Activated gamma-delta T cell treated with Interleukin-2 at 50 U/mL for 16 hours (primary cell): ENCODE measurements at regions not wholly inside any gene's neighbourhood (a gene's known extent, or its start where the extent isn't known, plus 50 kb on each side); places are given as distances from the start of the nearest gene placed in this dataset.
A peak's percentile ranks its signal among the peaks of the same experiment; 100 is the strongest.
"Not testable (repeated sequence)": the region's sequence is repeated elsewhere in the genome, so short reads cannot be mapped to it uniquely, and the experiment has no call there.

ENCODE experiments used
- DNase-seq: peaks from one replicate; pipeline ENCODE4 v3.0.0-alpha.2; 2020

DNA sequence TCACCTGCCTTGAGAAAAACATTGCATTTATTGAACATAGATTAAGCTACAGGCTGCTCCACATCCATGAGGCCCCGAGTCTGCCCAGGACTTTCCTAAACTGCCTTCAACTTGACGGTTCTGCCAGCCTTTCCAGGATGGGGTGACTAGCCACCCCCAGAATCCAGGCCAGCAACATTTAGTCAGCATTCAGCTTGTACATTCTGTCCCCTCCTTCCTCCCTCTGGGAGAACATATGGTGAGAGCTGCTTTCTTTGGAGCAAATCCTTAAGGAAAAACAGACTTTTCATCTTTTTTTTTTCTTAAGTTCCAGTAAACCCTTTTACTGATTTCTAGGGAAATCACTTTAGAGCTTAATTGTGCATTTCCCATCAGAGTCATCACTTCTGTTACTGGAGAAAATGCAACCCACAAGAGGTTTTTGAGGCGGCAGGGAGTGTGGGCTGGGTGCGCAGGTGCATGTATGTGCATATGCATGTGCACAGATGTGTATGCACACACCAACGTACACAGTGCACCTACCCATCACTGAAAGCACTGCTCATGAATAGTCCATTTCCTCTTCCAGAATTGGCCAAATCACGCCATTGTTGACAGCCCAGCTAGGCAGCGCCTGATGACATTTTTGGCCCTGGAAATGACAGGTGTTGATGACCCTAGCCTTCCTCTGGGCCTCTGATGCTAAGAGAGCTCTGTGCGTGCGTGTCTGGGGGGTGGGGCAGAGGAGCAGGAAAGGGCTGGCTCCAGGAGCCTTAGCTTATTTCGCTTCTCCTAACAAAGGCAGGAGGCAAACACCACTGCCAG is 145.6 kb downstream of the HSD17B3 start:
- no peak for DNase-seq

DNA sequence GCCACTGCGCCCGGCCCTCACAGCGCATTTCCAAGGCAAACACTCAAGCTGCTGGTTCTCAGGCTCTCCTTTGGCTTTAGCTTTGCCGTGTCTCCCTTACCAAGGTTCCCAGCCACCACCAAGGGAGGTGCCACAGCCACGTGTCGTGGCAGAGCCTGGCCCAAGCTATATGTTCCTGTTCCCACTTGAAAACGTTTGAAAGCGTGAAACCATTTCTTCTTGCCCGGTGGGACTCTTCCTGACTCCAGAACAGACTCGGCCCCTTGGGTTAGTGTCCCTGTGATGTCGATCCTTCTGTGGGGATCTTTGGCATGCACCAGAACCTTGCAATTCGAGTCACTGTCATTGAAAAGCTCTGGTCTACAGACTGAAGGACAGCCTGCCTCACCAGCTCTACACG is 147.9 kb downstream of the HSD17B3 start:
- DNase-seq = no peak

DNA sequence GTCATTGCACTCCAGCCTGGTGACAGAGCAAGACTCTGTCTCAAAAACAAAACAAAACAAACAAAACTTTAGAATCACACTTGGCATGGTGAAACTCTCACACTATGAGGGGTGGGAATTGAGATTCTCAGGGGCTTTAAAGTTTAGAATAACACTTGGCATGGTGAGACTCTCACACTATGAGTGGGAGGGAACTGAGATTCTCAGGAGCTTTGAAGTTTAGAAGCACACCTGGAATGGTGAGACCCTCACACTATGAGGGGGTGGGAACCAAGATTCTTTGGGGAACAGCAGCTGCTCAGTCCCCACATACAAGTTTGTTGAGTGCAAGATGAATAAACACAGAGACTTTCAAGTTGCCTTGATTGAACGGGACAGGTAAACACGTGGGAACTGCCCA is 149.4 kb downstream of the HSD17B3 start:
- no peak for DNase-seq

DNA sequence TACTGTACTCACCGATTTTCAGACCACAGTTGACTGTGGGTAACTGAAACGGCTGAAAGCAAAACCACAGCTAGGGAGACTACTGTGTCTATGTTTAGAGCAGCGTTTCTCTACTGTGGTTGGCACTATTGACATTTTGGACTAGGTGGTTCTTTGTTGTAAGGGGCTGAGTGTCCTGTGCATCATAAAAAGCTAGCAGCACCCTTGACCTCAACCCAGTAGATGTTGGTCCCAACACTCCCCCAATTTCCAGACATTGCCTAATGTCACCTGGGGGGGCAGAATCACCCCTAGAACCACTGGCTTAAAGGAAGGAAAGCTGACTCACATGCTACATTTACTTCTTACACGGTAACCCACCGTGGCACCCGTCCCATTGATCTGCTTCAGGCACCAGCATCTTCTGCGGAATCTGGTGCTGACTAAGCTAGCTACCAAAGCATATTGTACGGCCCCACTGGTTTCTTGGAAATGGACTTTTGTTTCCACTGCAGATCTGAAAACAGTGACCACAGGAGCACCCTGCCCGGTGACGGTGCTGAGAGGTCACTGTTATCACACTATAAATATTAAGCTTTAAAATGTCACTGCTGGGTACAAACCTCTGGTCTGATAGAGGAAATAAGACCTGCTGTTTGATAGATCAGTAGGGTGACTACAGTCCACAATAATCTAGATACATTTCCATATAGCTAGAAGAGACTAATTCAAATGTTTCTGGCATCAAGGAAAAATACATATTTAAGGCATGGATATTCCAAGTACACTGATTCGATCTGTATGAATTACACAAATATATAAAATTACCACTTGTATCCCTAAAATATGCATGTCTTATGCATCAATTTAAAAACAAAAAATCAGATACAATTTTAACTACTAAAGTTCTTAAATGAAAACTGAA is 151.4 kb downstream of the HSD17B3 start:
- DNase-seq = peak; percentile 49

DNA sequence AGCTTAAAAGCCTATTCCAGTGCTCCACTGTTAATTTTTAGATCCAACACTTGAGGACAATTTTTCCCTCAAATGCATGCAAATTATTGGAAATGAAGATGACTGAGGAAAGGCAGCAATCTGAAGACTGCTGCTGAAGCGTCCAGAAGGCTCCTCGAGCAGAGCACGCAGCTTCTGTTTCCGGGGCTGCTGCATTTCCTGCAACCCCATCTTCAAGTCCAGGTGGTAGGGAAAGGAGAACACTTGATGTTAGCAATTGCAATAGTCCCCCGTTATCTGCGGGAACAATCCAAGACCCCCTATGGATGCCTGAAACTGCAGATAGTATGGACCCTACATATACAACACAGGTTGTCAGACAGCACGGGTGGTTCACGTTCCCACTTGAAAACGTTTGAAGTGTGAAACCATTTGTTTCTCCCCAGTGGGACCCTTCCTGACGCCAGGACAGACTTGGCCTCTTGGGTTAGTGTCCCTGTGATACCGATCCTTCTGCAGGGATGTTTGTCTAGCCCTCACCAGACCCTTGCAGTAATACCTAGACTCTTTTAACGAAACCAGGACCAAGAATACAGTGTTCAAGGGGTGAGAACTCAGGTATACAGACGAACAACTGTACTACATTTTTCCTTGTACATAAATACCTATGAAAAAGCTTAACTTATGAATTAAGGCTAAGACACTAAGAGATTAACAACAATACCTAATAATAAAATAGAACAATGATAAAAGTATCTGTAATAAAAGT is 152.3 kb downstream of the HSD17B3 start:
- no peak for DNase-seq

DNA sequence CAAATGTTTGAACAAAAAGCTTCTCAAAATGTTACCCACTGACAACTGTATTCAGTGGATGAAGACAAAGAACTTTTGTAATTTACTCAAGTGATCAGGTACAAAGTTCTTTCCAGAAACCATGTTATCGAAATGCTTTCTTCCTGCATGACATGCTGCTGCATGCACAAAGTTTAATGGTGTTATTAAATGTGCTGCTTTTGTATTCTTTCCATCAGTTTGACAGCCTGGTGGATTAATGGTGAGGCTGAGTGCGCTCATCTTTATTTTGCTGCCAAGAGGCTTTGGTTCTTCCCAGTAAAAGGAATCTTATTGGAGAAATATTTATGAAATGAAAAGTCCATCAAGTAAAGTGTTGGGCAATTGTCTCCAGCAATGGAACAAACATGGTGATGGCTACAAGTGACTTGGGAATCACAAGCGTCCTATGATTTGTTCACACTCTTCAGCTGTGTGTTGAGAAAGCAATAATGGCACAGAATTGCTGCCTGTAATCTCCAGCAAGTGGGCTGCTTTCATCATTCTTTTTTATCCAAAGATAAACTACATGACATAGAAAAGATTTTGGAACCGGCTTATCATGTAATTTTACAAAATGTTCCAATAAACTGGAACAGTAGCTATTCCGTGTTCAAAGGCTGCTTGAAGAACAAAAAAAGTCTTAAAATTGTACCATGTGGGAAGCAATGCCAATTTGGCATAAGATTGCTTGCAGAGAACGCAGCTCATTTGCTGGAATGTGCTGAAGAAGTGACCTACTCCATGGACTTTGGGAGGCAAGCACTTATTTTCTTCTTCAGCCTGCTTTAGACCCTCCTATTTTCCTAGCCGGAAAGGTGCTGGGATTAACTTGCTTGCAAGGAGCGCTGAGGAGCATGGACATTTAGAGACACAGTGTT is 153.1 kb downstream of the HSD17B3 start:
- DNase-seq = no peak

DNA sequence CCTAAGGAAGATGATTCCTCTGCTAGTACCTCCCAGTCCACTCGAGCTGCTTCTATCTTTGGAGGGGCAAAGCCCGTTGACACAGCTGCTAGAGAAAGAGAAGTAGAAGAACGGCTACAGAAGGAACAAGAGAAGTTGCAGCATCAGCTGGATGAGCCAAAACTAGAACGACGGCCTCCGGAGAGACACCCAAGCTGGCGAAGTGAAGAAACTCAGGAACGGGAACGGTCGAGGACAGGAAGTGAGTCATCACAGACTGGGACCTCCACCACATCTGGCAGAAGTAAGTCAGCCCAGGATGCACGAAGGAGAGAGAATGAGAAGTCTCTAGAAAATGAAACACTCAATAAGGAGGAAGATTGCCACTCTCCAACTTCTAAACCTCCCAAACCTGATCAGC is 154.9 kb downstream of the HSD17B3 start:
- not testable (repeated sequence) for DNase-seq

DNA sequence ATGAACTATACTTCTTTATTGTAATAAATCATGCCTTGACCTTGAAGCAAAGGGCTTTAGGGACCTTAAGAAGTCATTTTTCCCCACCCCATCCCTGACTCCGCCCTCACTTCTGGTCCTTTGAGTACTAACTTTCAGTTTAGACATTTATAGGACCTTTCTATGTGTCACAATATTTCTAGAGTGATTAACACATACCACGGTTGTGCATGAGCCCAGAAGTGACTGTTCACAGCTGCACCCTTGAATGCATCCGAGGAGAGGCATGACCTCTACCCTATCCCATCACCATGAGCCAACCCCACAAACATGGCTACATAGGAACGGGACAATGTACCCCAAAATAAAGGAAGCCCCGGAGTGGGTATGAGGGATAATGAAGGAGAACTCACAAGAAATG is 160.3 kb downstream of the HSD17B3 start:
- DNase-seq = no peak

DNA sequence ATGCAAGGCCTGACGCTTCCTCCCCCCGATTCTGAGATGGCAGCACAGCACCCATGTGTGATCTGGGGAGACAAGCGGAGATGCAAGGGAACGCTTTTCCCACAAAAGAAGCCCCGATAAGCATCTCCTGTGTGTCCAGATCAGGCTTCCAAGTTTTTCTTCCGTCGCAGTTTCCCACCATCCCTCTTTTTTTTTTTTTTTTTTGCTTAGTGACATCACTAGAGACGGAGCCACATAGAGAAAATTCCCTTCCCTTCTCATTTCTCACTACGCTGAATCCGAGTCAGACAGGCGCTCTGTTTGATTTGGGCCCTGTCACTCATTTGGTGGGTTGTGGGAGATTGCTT is 160.9 kb downstream of the HSD17B3 start:
- no peak for DNase-seq

DNA sequence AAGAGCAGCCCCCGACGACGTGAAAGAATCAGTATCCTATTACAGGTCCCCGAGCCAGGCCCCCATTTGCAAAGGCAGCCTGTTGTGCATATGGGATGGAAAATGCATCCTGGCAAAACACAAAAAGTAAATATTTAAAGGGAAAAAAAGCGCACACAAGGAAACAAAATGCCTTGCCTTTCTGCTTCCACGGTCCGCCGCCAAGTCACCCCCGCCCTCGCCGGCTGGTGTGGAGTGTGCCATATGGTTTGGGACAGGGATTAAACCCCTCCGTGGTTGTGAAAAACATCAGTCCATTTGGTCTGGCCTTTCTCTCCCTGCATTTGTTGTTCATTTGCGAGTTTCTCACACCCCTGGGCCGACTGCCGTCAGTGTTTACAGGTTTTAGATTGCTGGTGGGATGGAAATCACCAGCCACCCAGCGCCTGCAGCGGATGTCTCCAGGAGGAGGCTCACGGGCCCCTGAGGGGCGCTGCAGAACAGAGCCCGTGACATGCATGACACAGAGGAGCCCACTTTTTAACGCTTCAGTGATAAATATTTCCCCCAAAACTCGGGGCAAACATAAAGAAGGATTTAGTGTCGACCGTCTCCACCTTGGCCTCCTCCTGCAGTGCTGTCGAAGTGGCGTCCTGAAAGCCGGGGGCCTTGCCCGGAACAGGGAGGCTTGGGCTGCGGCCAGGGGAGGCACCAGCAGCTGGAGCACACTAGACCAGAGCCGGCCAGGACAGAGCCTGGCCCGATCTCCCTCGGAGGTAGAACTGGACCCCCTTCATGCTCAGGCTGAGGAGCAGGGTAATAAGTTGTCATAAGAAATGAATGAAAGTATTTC is 161.5 kb downstream of the HSD17B3 start:
- DNase-seq = no peak

DNA sequence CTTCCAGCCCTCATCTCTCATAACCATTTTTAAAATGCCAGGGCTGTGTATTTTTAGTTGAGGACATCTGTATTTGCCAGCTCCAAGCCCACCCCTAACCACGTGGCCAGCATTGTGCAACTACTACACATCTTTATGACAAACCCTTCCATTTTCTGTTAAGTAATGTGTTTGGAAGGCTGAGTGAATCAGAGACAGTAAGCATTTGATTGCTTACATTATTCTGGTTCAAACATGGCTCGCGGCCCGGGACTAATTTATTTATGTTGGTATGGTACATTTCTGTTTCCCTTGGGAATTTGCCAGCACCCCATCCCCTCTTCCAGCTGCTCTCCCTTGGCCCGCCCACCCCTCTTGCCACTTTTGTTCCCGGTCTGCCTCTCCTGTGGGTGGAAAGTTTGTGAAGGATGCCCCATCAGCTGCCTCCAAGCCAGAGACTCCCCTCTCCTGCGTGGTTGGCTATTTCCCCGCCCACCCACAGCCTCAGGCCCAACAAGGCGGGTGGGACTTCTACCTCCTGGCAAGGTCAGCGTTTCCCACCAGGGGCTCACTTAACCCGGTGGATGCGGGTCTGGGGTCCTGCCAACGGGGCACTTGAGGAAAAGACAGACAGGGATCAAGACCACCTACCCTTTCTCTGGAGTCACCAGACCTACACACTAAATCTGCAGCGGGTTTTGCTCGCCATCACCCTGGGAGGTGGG is 162.2 kb downstream of the HSD17B3 start:
- DNase-seq = no peak

DNA sequence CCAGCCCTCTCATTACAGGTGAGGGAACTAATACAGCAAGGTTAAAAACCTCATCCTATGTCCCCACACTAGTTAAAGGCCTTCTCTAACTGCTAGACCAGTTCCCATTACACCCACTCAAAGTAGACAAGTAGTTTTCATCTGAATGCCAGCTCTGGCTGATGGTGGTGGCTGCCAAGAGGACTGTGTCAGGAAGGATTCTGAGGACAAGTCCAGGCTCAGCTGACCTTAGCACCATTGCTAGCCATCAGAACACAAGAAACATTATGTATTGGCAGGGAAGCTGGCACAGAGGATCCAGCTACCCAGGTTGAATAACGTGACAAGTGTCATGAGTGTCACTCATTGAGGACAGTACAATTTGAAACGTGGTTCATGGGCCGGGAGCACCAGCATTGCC is 163.4 kb downstream of the HSD17B3 start:
- no peak for DNase-seq

DNA sequence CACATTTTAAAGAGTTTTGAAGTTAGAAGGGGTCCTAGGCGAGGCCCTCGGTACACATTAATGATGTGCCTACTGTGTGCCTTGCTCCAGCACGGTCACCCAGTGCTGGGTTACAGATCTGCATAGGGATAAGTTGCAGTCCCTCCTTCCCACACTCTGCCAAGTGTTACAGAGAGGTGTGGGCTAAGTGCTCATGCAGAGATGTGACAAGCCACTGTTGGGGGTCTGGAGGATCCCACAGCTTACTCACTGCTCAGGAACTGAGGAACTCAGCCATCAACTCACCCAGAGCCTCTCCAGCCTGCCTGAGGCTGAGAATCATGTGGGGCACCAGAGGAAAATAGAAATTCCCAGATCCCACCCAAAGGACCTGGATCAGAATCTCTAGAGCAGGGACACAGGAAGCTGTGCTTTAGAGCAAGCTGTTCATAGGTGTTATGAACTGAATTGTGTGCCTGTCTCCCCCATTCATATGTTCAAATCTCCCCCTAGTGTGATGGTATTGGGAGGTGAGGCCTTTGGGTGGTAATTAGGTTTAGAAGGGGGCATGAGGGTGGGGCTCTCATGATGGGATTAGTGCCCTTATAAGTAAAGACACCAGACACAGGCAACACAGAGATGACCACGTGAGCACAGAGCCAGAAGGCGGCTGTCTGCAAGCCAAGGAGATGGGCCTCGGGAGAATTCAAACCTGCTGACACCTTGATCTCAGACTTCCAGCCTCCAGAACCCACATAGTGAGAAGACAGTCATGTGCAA is 164.1 kb downstream of the HSD17B3 start:
- DNase-seq = no peak

DNA sequence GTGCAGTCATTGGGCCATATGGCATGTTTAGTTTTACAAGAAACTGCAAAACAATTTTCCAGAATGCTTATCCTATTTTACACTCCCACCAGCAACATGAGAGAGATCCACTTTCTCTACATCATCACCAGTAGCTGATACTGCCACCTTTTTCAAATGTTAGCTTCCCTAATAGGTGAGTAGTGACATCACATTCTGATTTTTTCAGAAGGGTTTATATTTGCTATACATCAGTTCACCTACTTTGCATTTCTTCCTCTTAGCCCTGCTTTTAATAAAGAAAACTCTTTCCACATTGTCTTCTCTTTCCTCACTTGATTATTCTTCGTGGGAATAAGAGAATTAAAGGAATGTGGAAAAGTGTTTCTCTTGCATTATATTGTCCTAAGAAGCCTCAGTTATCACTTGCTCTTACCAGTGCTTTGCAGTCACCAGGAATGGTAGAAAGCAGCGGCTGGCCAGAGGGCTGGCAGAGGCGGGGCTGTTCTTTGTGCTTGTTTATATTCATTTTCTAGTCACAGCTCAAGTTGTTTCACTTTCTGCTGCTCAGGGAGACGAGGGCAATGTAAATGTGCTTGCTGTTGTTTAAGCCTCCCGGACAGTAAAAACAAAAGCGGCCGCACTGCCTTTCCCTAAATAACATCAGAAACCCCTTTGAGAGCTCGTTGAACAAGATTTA is 164.8 kb downstream of the HSD17B3 start:
- no peak for DNase-seq

DNA sequence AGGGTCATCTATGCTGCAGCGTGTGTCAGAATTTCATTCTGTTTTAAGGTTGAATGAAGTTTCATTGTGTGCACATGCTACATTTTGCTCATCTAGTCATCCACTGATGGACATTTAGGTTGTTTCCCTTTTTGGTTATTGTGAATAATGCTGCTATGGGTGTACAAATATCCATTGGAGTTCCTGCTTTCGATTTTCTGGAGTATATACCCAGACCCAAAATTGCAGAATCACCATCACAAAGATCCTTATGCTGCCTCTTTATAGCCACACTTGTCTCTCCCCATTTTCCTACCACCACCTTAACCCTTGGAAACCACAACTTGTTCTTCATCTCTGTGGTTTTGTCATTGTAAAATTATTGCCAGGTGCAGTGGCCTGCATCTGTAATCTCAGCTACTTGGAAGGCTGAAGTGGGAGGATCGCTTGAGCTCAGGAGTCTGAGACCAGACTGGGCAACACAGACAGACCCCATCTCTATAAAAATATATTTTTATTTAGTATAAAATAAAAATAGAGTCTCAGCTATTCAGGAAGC is 166.2 kb downstream of the HSD17B3 start:
- no peak for DNase-seq

DNA sequence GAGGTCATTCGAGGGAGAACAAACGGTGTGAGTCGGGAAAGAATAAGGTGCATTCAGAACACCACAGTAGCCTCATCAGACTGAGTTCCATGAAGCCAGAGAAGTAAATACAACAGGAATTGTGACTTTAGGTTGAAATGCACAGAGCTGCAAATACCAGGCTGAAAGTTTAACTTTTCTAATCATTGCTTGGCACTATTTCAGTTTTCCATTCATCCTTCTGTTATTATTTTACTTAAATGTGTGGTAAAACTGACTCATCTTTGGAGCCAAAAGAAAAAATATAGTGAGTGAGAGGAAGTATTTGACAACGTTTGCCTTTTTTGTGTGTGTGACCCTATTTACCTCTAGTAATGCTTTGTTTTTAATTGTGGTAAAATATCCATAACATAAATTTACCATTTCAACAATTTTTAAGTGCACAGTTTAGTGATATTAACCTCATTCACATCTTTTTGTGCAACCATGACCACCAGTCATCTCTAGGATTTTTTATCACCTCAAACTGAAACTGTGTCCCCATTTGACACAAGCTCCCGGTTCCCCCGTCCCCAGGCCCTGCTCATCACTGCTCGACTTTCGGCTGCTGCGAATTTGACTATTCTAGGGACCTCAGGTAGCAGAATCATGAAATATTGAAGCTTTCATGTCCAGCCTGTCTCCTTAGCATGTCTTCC is 166.8 kb downstream of the HSD17B3 start:
- DNase-seq = no peak

DNA sequence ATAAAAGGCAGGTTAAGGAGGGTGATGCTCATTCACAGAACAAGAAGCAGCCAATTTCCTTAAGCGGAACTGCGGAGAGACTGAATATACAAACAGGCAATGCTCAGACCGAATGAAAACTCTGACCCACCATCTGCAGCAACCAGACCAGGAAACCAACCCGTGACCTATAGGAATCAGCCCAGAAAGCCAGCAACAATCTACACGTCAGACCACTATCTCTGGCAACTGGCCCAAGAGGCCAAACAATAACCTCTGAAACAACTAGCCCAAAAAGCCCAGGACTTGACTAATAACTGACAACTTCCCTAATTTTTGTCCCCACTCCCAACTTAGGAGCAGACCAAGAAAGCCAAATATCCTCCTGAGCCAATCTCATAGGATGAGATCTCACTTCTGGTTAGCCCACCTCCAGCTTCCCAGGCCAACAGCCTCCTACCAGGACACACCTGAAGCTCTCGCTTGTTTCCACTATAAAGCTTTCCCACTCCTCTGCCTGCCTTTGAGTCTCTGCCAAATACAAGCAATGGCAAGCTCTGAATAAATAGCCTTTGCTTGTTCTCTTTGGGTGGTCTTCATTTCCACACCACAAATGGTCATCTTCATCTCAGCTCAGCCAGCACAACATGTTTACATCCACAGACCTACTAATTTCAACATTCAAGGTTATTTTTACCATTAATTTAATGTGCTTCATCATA is 168.5 kb downstream of the HSD17B3 start:
- DNase-seq = no peak

DNA sequence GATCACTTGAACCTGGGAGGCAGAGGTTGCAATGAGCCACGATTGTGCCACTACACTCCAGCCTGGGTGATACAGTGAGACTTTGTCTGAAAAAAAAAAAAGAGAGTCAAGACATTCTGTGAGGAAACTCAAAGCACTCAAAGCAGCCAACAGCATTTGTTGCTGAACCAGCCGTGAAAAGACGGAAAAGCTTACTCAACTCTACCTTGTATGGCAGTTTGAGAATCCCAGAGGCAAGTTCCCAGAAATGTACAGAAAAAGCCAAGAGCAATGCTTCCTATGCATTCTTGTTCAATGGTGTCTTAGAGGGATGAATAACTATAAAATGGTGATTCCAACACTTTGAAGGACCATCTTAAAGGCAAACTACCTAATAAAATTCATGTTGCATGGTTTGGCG is 170.2 kb downstream of the HSD17B3 start:
- no peak for DNase-seq
